ENCODE measurements at regions not wholly inside any gene's neighbourhood (a gene's known extent, or its start where the extent isn't known, plus 50 kb on each side); places are given as distances from the start of the nearest gene placed in this dataset.

GRCh38 chr2:138997856-138998517, 217.8 kb upstream of the NXPH2 start:
- H3K27ac Mint-ChIP-seq, result no peak overlapping the region
- peaks cover 1% of the 10 kb centered on the region for H3K4me1 Mint-ChIP-seq (ENCODE audit: low read depth)
- no peak overlapping the region for H3K4me3 Mint-ChIP-seq (ENCODE audit: low read depth)
- DNase-seq (ENCODE audit: low spot score, unreplicated experiment), result no peak
- H3K36me3 Mint-ChIP-seq (ENCODE audit: insufficient read depth), result no peaks in the 10 kb centered on the region
- no peaks in the 10 kb centered on the region for H3K27me3 Mint-ChIP-seq
- no peak for TF ChIP-seq CTCF (IDR thresholded peaks at IDR 0.05; ENCODE audit: unreplicated experiment)
- H3K9me3 Mint-ChIP-seq (ENCODE audit: low read depth), result no peaks in the 10 kb centered on the region

- no peak for TF ChIP-seq CTCF (IDR thresholded peaks at IDR 0.05; ENCODE audit: unreplicated experiment)
- Mint-ChIP-seq H3K27me3 (no peaks in the 10 kb centered on the region), H3K27ac (no peak overlapping the region), H3K9me3 (ENCODE audit: low read depth) (no peaks in the 10 kb centered on the region), H3K36me3 (ENCODE audit: insufficient read depth) (no peaks in the 10 kb centered on the region), H3K4me1 (ENCODE audit: low read depth) (peaks cover 1% of the 10 kb centered on the region), H3K4me3 (ENCODE audit: low read depth) (no peak overlapping the region)
- no peak for DNase-seq (ENCODE audit: low spot score, unreplicated experiment)
These were observed 217.2 kb upstream of the NXPH2 start for GRCh38 chr2:138997346-138997745.

GRCh38 chr2:138994502-138994901, 214.3 kb upstream of the NXPH2 start:
- no peak for DNase-seq (ENCODE audit: low spot score, unreplicated experiment)
- Mint-ChIP-seq H3K27ac (no peak overlapping the region), H3K9me3 (ENCODE audit: low read depth) (no peaks in the 10 kb centered on the region), H3K4me3 (ENCODE audit: low read depth) (no peak overlapping the region), H3K36me3 (ENCODE audit: insufficient read depth) (no peaks in the 10 kb centered on the region), H3K4me1 (ENCODE audit: low read depth) (peaks cover 1% of the 10 kb centered on the region), H3K27me3 (no peaks in the 10 kb centered on the region)
- no peak for TF ChIP-seq CTCF (IDR thresholded peaks at IDR 0.05; ENCODE audit: unreplicated experiment)

GRCh38 chr2:138985881-138986280, 205.7 kb upstream of the NXPH2 start:
- H3K4me1 Mint-ChIP-seq (ENCODE audit: low read depth), result no peaks in the 10 kb centered on the region

GRCh38 chr2:138979131-138979785, 199.1 kb upstream of the NXPH2 start:
- Mint-ChIP-seq H3K36me3 (ENCODE audit: insufficient read depth) (no peaks in the 10 kb centered on the region), H3K4me1 (ENCODE audit: low read depth) (no peaks in the 10 kb centered on the region), H3K27me3 (no peaks in the 10 kb centered on the region), H3K4me3 (ENCODE audit: low read depth) (no peak overlapping the region), H3K9me3 (ENCODE audit: low read depth) (peaks cover 21% of the 10 kb centered on the region), H3K27ac (no peak overlapping the region)
- TF ChIP-seq CTCF (IDR thresholded peaks at IDR 0.05; ENCODE audit: unreplicated experiment), result no peak
- no peak for DNase-seq (ENCODE audit: low spot score, unreplicated experiment)

More at GRCh38 chr2:138985881-138986280, 205.7 kb upstream of the NXPH2 start:
- H3K27ac Mint-ChIP-seq, result no peak overlapping the region
- H3K36me3 Mint-ChIP-seq (ENCODE audit: insufficient read depth), result no peaks in the 10 kb centered on the region
- no peak for TF ChIP-seq CTCF (IDR thresholded peaks at IDR 0.05; ENCODE audit: unreplicated experiment)
- no peak for DNase-seq (ENCODE audit: low spot score, unreplicated experiment)
- H3K9me3 Mint-ChIP-seq (ENCODE audit: low read depth), result peaks cover 13% of the 10 kb centered on the region
- no peaks in the 10 kb centered on the region for H3K27me3 Mint-ChIP-seq
- H3K4me3 Mint-ChIP-seq (ENCODE audit: low read depth), result no peak overlapping the region
